ENCODE measurements at regions not wholly inside any gene's neighbourhood (a gene's known extent, or its start where the extent isn't known, plus 50 kb on each side); places are given as distances from the start of the nearest gene placed in this dataset.
"Not testable (repeated sequence)": the region's sequence is repeated elsewhere in the genome, so short reads cannot be mapped to it uniquely, and the experiment has no call there.

- DNase-seq, result no peak
These were observed 960.5 kb downstream of the GATA3 start for GRCh38 chr10:9015005-9015404.

- no peak for DNase-seq
These were observed 961.0 kb downstream of the GATA3 start for GRCh38 chr10:9015447-9015846.

GRCh38 chr10:9016930-9017329, 962.4 kb downstream of the GATA3 start:
- DNase-seq, result no peak

- no peak for DNase-seq
These were observed 964.0 kb downstream of the GATA3 start for GRCh38 chr10:9018195-9019173.

- DNase-seq, result no peak
These were observed 968.7 kb downstream of the GATA3 start for GRCh38 chr10:9023206-9023605.

- DNase-seq, result no peak
These were observed 969.7 kb downstream of the GATA3 start for GRCh38 chr10:9024210-9024609.

GRCh38 chr10:9028231-9028630, 973.7 kb downstream of the GATA3 start:
- DNase-seq, result no peak

- DNase-seq, result no peak
These were observed 980.9 kb downstream of the GATA3 start for GRCh38 chr10:9035355-9035754.

- no peak for DNase-seq
These were observed 982.3 kb downstream of the GATA3 start for GRCh38 chr10:9036711-9037204.

GRCh38 chr10:9038146-9038714, 983.7 kb downstream of the GATA3 start:
- DNase-seq, result no peak

- no peak for DNase-seq
These were observed 989.0 kb downstream of the GATA3 start for GRCh38 chr10:9043466-9043865.

GRCh38 chr10:9045311-9045710, 990.8 kb downstream of the GATA3 start:
- no peak for DNase-seq

- DNase-seq, result no peak
These were observed 997.0 kb downstream of the GATA3 start for GRCh38 chr10:9051328-9051974.

- DNase-seq, result no peak
These were observed 998.3 kb downstream of the GATA3 start for GRCh38 chr10:9052767-9053166.

- no peak for DNase-seq
These were observed 1002.0 kb downstream of the GATA3 start for GRCh38 chr10:9056521-9056920.

GRCh38 chr10:9057293-9057692, 1002.8 kb downstream of the GATA3 start:
- not testable (repeated sequence) for DNase-seq

- DNase-seq, result no peak
These were observed 1005.8 kb downstream of the GATA3 start for GRCh38 chr10:9060314-9060713.

- DNase-seq, result no peak
These were observed 1007.4 kb downstream of the GATA3 start for GRCh38 chr10:9061871-9062270.

- no peak for DNase-seq
These were observed 1011.7 kb downstream of the GATA3 start for GRCh38 chr10:9066152-9066551.

GRCh38 chr10:9068003-9068402, 1013.5 kb downstream of the GATA3 start:
- no peak for DNase-seq

GRCh38 chr10:9069136-9069535, 1014.6 kb downstream of the GATA3 start:
- DNase-seq, result peak; percentile 34

GRCh38 chr10:9075420-9075819, 1020.9 kb downstream of the GATA3 start:
- DNase-seq, result no peak

- DNase-seq, result peak; percentile 10
These were observed 1021.6 kb downstream of the GATA3 start for GRCh38 chr10:9076066-9076465.

GRCh38 chr10:9081253-9081652, 1026.8 kb downstream of the GATA3 start:
- DNase-seq, result no peak
